ENCODE measurements at regions not wholly inside any gene's neighbourhood (a gene's known extent, or its start where the extent isn't known, plus 50 kb on each side); places are given as distances from the start of the nearest gene placed in this dataset.

DNA sequence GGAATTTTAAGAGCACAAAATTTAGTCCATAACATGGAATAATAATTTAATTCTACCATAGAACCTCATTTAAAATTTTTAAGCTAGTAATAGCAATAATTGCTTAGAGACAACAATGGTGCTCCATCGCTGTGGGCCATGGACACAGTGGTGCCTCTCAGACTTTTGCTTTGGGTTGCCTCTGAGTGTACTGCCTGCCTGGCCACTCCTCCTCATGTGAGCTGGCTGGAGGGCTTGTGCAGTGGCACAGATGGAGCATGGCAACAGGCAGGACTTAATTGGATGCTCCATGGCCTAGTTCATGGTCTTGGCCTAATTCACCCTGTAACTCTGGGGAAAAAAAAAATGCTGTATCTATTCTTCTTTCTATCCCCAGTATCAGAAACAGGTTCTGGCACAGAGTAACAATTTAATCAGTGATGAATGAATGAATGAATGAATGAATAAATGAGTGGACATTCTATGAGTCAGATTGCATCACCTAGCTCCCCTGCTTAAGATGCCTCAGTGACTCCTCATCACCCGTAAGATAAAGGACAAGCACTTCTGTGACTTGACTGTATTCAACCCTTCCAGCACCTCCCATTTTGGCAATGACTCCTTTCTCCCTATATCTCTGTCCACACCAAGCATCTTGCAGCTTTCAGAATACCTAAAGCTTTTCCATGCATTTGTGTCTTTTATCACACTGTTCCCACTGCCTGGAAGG lies 211.8 kb upstream of the SLC14A2 start:
- Histone ChIP-seq H3K27ac (ENCODE audit: low read depth in 2 of 2, low read length in 2 of 2) (no peak overlapping the region), H3K4me1 (ENCODE audit: control insufficient read depth in 2 of 2, insufficient read depth in 2 of 2, low read length in 2 of 2) (no peaks in the 10 kb centered on the region), H3K27me3 (ENCODE audit: control insufficient read depth in 2 of 2, insufficient read depth in 2 of 2, low read length in 2 of 2) (no peaks in the 10 kb centered on the region), H3K9me3 (ENCODE audit: control insufficient read depth in 2 of 2, low read length in 2 of 2) (no peaks in the 10 kb centered on the region), H3K4me3 (ENCODE audit: low read length in 2 of 2) (no peak overlapping the region), H3K36me3 (ENCODE audit: control insufficient read depth in 2 of 2, insufficient read depth in 2 of 2, low read length in 2 of 2) (no peaks in the 10 kb centered on the region), H3K9ac (ENCODE audit: low read depth in 1 of 2, low read length in 2 of 2) (no peak overlapping the region)

DNA sequence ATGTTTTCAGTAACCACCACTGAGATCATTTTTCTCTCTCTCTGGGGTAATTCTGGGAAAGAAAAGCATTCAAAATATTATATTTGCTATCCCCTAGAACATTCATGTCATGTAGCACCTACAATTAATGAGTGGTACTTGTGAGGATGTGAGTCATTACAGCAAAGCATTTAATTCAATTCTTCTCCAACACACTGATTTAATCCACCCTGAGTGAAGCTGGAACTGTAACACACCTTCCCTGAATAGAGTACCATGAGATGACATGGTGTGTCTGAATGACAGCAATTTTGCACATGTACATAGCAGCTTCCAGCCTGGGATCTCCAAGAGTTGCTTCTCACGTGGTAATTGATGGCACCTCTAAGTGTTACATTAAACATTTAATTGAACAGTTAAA lies 207.1 kb upstream of the SLC14A2 start:
- H3K4me3 ChIP-seq (ENCODE audit: low read length in 2 of 2), result no peak overlapping the region
- H3K27ac ChIP-seq (ENCODE audit: low read depth in 2 of 2, low read length in 2 of 2), result no peak overlapping the region
- H3K9me3 ChIP-seq (ENCODE audit: control insufficient read depth in 2 of 2, low read length in 2 of 2), result no peaks in the 10 kb centered on the region
- H3K4me1 ChIP-seq (ENCODE audit: control insufficient read depth in 2 of 2, insufficient read depth in 2 of 2, low read length in 2 of 2), result no peaks in the 10 kb centered on the region
- H3K9ac ChIP-seq (ENCODE audit: low read depth in 1 of 2, low read length in 2 of 2), result no peak overlapping the region
- H3K36me3 ChIP-seq (ENCODE audit: control insufficient read depth in 2 of 2, insufficient read depth in 2 of 2, low read length in 2 of 2), result no peaks in the 10 kb centered on the region
- H3K27me3 ChIP-seq (ENCODE audit: control insufficient read depth in 2 of 2, insufficient read depth in 2 of 2, low read length in 2 of 2), result no peaks in the 10 kb centered on the region

DNA sequence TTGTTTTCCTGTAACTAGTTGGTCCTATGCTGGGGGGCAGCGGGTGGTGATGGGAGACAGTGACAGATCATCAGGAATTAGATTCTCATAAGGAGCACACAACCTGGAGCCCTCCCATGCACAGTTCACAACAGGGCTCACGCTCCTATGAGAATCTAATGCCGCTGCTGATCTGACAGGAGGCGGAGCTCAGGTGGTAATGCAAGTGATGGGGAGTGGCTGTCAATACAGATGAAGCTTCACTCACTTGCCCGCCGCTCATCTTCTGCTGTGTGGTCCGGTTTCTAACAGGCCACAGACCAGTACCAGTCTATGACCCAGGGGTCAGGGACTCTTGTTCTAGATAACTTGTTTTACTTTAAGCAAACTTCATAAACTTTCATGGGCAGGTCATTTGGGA lies 205.3 kb upstream of the SLC14A2 start:
- H3K27me3 ChIP-seq (ENCODE audit: control insufficient read depth in 2 of 2, insufficient read depth in 2 of 2, low read length in 2 of 2), result no peaks in the 10 kb centered on the region
- no peaks in the 10 kb centered on the region for H3K36me3 ChIP-seq (ENCODE audit: control insufficient read depth in 2 of 2, insufficient read depth in 2 of 2, low read length in 2 of 2)
- no peak overlapping the region for H3K9ac ChIP-seq (ENCODE audit: low read depth in 1 of 2, low read length in 2 of 2)
- H3K9me3 ChIP-seq (ENCODE audit: control insufficient read depth in 2 of 2, low read length in 2 of 2), result no peaks in the 10 kb centered on the region
- no peak overlapping the region for H3K4me3 ChIP-seq (ENCODE audit: low read length in 2 of 2)
- no peaks in the 10 kb centered on the region for H3K4me1 ChIP-seq (ENCODE audit: control insufficient read depth in 2 of 2, insufficient read depth in 2 of 2, low read length in 2 of 2)
- no peak overlapping the region for H3K27ac ChIP-seq (ENCODE audit: low read depth in 2 of 2, low read length in 2 of 2)

DNA sequence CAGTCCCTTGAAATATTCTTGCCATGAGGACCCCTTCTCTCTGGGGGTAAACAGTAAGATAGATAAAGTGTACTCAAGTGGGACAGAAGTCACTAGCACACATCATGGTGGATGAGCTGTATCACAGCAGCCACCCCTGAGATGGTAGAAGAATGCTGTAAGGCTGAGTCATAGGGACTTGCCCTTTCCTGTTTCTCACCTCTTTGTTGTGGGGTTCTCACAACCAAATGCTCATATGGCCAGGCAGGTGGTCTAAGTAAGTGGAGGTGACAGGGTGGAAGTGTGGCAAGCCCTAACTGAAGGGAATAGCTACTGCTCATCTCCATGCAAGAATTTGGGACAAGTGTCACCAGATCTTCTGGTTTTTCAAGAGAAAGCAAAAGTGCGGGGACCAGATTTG lies 202.7 kb upstream of the SLC14A2 start:
- H3K9me3 ChIP-seq (ENCODE audit: control insufficient read depth in 2 of 2, low read length in 2 of 2), result no peaks in the 10 kb centered on the region
- no peaks in the 10 kb centered on the region for H3K27me3 ChIP-seq (ENCODE audit: control insufficient read depth in 2 of 2, insufficient read depth in 2 of 2, low read length in 2 of 2)
- H3K4me1 ChIP-seq (ENCODE audit: control insufficient read depth in 2 of 2, insufficient read depth in 2 of 2, low read length in 2 of 2), result no peaks in the 10 kb centered on the region
- no peak overlapping the region for H3K4me3 ChIP-seq (ENCODE audit: low read length in 2 of 2)
- H3K36me3 ChIP-seq (ENCODE audit: control insufficient read depth in 2 of 2, insufficient read depth in 2 of 2, low read length in 2 of 2), result no peaks in the 10 kb centered on the region
- no peak overlapping the region for H3K9ac ChIP-seq (ENCODE audit: low read depth in 1 of 2, low read length in 2 of 2)
- no peak overlapping the region for H3K27ac ChIP-seq (ENCODE audit: low read depth in 2 of 2, low read length in 2 of 2)

DNA sequence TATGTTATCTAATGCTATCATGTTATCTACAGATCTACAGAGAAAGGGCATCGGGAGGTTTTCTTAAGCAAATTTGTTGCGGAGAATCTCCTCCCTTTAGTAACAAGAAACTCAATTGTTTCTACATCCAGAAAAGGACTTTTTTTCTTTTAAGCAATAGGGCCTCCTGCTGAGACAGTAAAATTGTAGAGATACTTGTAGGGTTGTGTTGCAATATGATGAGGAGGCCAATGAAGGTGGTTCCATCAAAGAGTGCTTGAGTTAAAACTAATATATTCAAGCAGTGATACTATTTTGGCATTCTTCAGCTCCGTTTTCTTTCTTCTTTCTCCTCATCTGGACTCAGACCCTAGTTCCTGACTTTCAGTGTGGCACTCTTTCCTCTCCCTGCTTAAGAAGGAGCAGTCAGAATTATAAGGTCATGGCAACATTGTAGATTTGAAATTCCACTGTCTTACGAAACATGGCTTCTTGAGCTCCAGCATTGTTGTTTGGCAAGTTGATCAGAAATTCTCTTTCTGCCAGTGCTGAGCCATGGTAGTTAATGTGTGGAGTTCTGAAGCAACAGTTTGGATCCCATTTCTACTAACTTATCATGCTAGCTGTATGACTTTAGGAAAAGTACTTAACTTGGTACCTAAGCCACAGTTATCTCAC lies 202.0 kb upstream of the SLC14A2 start:
- no peaks in the 10 kb centered on the region for H3K36me3 ChIP-seq (ENCODE audit: control insufficient read depth in 2 of 2, insufficient read depth in 2 of 2, low read length in 2 of 2)
- no peaks in the 10 kb centered on the region for H3K4me1 ChIP-seq (ENCODE audit: control insufficient read depth in 2 of 2, insufficient read depth in 2 of 2, low read length in 2 of 2)
- H3K9me3 ChIP-seq (ENCODE audit: control insufficient read depth in 2 of 2, low read length in 2 of 2), result no peaks in the 10 kb centered on the region
- H3K4me3 ChIP-seq (ENCODE audit: low read length in 2 of 2), result no peak overlapping the region
- H3K27ac ChIP-seq (ENCODE audit: low read depth in 2 of 2, low read length in 2 of 2), result no peak overlapping the region
- H3K27me3 ChIP-seq (ENCODE audit: control insufficient read depth in 2 of 2, insufficient read depth in 2 of 2, low read length in 2 of 2), result no peaks in the 10 kb centered on the region
- H3K9ac ChIP-seq (ENCODE audit: low read depth in 1 of 2, low read length in 2 of 2), result no peak overlapping the region

DNA sequence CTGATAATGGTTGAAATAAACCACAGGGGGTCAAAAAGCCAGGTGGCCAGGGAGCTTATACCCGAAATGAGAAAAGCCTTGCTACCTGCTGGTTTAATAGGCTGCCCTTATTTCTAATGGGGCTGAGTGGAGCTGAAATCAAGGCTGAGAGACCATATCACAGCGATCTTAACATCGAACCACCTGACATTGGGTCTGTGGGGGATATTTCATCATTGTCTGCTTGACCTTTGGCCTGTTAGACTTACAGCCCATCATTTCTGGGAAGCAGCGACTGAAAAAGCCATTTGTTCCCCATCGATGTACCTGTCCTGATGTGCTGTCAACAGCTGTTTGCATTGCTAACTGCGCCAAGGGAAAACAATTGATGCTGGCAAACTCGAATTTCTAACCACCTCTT lies 199.7 kb upstream of the SLC14A2 start:
- H3K27ac ChIP-seq (ENCODE audit: low read depth in 2 of 2, low read length in 2 of 2), result no peak overlapping the region
- no peak overlapping the region for H3K9ac ChIP-seq (ENCODE audit: low read depth in 1 of 2, low read length in 2 of 2)
- no peaks in the 10 kb centered on the region for H3K9me3 ChIP-seq (ENCODE audit: control insufficient read depth in 2 of 2, low read length in 2 of 2)
- no peaks in the 10 kb centered on the region for H3K27me3 ChIP-seq (ENCODE audit: control insufficient read depth in 2 of 2, insufficient read depth in 2 of 2, low read length in 2 of 2)
- no peak overlapping the region for H3K4me3 ChIP-seq (ENCODE audit: low read length in 2 of 2)
- no peaks in the 10 kb centered on the region for H3K4me1 ChIP-seq (ENCODE audit: control insufficient read depth in 2 of 2, insufficient read depth in 2 of 2, low read length in 2 of 2)
- no peaks in the 10 kb centered on the region for H3K36me3 ChIP-seq (ENCODE audit: control insufficient read depth in 2 of 2, insufficient read depth in 2 of 2, low read length in 2 of 2)

DNA sequence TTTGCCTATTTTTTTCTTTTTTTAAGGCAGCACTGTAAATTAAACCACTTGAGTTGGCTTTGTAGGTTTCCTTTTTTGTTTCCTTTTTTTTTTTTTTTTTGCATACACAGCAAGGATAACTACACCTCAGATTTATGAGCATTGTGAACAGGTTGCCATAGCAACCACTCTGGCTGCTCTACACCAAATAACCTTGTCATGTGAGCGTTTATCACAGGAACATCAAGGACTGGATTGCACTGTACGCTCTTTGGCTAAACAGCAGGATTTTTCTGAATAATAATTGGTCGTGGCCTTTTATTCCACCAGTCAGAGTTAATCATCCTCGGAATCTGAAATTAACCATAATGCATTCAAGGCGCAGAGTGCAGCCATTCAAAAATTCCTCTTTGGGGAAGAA lies 199.1 kb upstream of the SLC14A2 start:
- H3K4me1 ChIP-seq (ENCODE audit: control insufficient read depth in 2 of 2, insufficient read depth in 2 of 2, low read length in 2 of 2), result no peaks in the 10 kb centered on the region
- no peak overlapping the region for H3K27ac ChIP-seq (ENCODE audit: low read depth in 2 of 2, low read length in 2 of 2)
- H3K4me3 ChIP-seq (ENCODE audit: low read length in 2 of 2), result no peak overlapping the region
- no peaks in the 10 kb centered on the region for H3K36me3 ChIP-seq (ENCODE audit: control insufficient read depth in 2 of 2, insufficient read depth in 2 of 2, low read length in 2 of 2)
- no peak overlapping the region for H3K9ac ChIP-seq (ENCODE audit: low read depth in 1 of 2, low read length in 2 of 2)
- H3K27me3 ChIP-seq (ENCODE audit: control insufficient read depth in 2 of 2, insufficient read depth in 2 of 2, low read length in 2 of 2), result no peaks in the 10 kb centered on the region
- H3K9me3 ChIP-seq (ENCODE audit: control insufficient read depth in 2 of 2, low read length in 2 of 2), result no peaks in the 10 kb centered on the region

DNA sequence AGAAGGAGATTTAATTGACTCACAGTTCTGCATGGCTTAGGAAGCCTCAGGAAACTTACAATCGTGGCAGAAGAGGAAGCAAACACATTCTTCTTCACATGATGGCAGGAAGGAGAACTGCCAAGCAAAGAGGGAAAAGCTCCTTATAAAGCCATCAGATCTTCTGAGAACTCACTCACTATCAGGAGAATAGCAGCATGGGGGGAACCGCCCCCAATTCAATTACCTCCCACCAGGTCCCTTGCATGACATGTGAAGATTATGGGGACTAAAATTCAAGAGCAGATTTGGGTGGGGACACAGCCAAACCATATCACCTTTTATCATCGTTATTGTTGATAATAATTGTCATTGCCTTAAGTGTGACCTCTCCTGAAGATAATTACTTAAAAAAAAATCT lies 197.9 kb upstream of the SLC14A2 start:
- H3K9me3 ChIP-seq (ENCODE audit: control insufficient read depth in 2 of 2, low read length in 2 of 2), result no peaks in the 10 kb centered on the region
- H3K27me3 ChIP-seq (ENCODE audit: control insufficient read depth in 2 of 2, insufficient read depth in 2 of 2, low read length in 2 of 2), result no peaks in the 10 kb centered on the region
- no peak overlapping the region for H3K4me3 ChIP-seq (ENCODE audit: low read length in 2 of 2)
- no peak overlapping the region for H3K9ac ChIP-seq (ENCODE audit: low read depth in 1 of 2, low read length in 2 of 2)
- no peaks in the 10 kb centered on the region for H3K36me3 ChIP-seq (ENCODE audit: control insufficient read depth in 2 of 2, insufficient read depth in 2 of 2, low read length in 2 of 2)
- no peak overlapping the region for H3K27ac ChIP-seq (ENCODE audit: low read depth in 2 of 2, low read length in 2 of 2)
- no peaks in the 10 kb centered on the region for H3K4me1 ChIP-seq (ENCODE audit: control insufficient read depth in 2 of 2, insufficient read depth in 2 of 2, low read length in 2 of 2)

DNA sequence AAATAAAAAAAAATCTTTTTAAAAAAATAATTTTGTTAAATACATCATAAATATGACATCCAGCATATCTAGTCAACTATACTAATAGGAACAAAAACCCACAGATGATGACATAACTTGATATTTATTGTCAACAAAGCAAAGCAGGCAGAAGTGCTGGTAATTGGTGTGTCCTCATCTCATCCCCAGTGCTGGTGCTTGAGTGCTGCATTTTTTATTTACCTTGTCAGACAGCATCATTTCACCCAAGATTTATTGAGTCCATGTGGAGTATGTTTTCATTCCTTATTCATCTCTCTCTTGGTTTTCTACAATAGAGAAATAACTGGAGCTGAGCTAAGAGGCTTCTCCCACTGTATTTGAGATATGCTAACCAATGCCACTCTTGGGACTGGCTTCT lies 191.6 kb upstream of the SLC14A2 start:
- Histone ChIP-seq H3K27me3 (ENCODE audit: control insufficient read depth in 2 of 2, insufficient read depth in 2 of 2, low read length in 2 of 2) (no peaks in the 10 kb centered on the region), H3K27ac (ENCODE audit: low read depth in 2 of 2, low read length in 2 of 2) (no peak overlapping the region)

DNA sequence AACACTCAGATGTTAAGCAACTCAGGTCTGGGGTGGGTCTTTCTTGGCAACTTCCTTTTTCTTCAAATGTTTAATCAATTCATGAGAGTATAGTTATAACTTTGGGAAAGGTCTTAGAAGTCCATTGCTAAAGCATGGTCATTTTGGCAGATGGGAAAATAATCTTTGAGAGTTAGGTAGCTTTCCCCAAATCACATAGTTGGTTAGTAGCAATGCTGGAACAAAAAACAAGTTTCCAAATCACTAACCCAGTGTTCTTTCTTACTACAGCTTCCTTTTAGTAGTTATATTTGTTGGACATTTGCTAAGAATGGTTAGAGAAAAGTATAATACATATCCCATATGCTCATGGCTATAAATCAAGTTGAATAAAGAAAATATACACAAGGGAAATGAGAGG lies 185.2 kb upstream of the SLC14A2 start:
- H3K27me3 ChIP-seq (ENCODE audit: control insufficient read depth in 2 of 2, insufficient read depth in 2 of 2, low read length in 2 of 2), result no peaks in the 10 kb centered on the region
- H3K4me3 ChIP-seq (ENCODE audit: low read length in 2 of 2), result no peak overlapping the region
- H3K9me3 ChIP-seq (ENCODE audit: control insufficient read depth in 2 of 2, low read length in 2 of 2), result no peaks in the 10 kb centered on the region
- H3K9ac ChIP-seq (ENCODE audit: low read depth in 1 of 2, low read length in 2 of 2), result no peak overlapping the region
- H3K4me1 ChIP-seq (ENCODE audit: control insufficient read depth in 2 of 2, insufficient read depth in 2 of 2, low read length in 2 of 2), result no peaks in the 10 kb centered on the region
- H3K36me3 ChIP-seq (ENCODE audit: control insufficient read depth in 2 of 2, insufficient read depth in 2 of 2, low read length in 2 of 2), result no peaks in the 10 kb centered on the region
- no peak overlapping the region for H3K27ac ChIP-seq (ENCODE audit: low read depth in 2 of 2, low read length in 2 of 2)

More for the DNA sequence above, 191.6 kb upstream of the SLC14A2 start:
- H3K4me3 ChIP-seq (ENCODE audit: low read length in 2 of 2), result no peak overlapping the region
- no peak overlapping the region for H3K9ac ChIP-seq (ENCODE audit: low read depth in 1 of 2, low read length in 2 of 2)
- H3K4me1 ChIP-seq (ENCODE audit: control insufficient read depth in 2 of 2, insufficient read depth in 2 of 2, low read length in 2 of 2), result no peaks in the 10 kb centered on the region
- no peaks in the 10 kb centered on the region for H3K9me3 ChIP-seq (ENCODE audit: control insufficient read depth in 2 of 2, low read length in 2 of 2)
- H3K36me3 ChIP-seq (ENCODE audit: control insufficient read depth in 2 of 2, insufficient read depth in 2 of 2, low read length in 2 of 2), result no peaks in the 10 kb centered on the region

All from mucosa of rectum (tissue), 2 donors.